SK-N-SH treated with all-trans-retinoic acid at 6 μM for 48 hours (cell line): ENCODE measurements at regions not wholly inside any gene's neighbourhood (a gene's known extent, or its start where the extent isn't known, plus 50 kb on each side); places are given as distances from the start of the nearest gene placed in this dataset.

Source experiments
- PATZ1 ChIP-seq: fragments of 250-450 bp; sonication (Bioruptor Pico); IDR thresholded peaks from 2 replicates; pipeline ENCODE4 v1.8.0; 2020; ENCODE audit warnings: mild to moderate bottlenecking, moderate library complexity, borderline replicate concordance
- PPARA ChIP-seq: fragments of 250-450 bp; sonication (Bioruptor Pico); IDR thresholded peaks from 2 replicates; pipeline ENCODE4 v1.5.0; 2020; ENCODE audit warnings: mild to moderate bottlenecking, borderline replicate concordance
- ZFP3 ChIP-seq: fragments of 250-450 bp; sonication (Bioruptor Pico); IDR thresholded peaks from 2 replicates; pipeline ENCODE4 v1.5.0; 2020; ENCODE audit warnings: mild to moderate bottlenecking, moderate library complexity

GRCh38 chr12:98127854-98128253 is 387.5 kb upstream of the TMPO start:
- no peak for TF ChIP-seq PATZ1 (CRISPR knock-in tag)
- no peak for TF ChIP-seq ZFP3
- no peak for TF ChIP-seq PPARA (CRISPR knock-in tag)
